K562 (cell line): ENCODE measurements at regions not wholly inside any gene's neighbourhood (a gene's known extent, or its start where the extent isn't known, plus 50 kb on each side); places are given as distances from the start of the nearest gene placed in this dataset.
"Not testable (repeated sequence)": the region's sequence is repeated elsewhere in the genome, so short reads cannot be mapped to it uniquely, and the experiment has no call there.

Source experiments
- ATAC-seq: fragments of 200-7000 bp; cut with Tn5 transposase; 3 replicates; pipeline ENCODE4 v1.9.1; 2020; ENCODE audit warnings: moderate library complexity
- BruUV-seq: library from RNA; stranded (reverse); fragments of 400-500 nt; replicated peaks from 2 replicates; lab custom pipeline; 2021; lab: Mats Ljungman, UMichigan
- CTCF ChIA-PET: fragments of 300-600 bp; formaldehyde crosslinking; extraction: SDS; loops from one replicate; lab custom pipeline; 2021; ENCODE audit warnings: low intra/inter-chr PET ratio; lab: Yijun Ruan, JAX
- POLR2A ChIA-PET: fragments of 300-600, 350-650 bp; sonication (Branson Sonifier 250); formaldehyde crosslinking; extraction: SDS; loops from one replicate; lab custom pipeline; 2021; ENCODE audit warnings: antibody characterized with exemption, inconsistent platforms; lab: Yijun Ruan, JAX
- DNase-seq, 4 experiments: peaks; one replicate each; pipeline versions ENCODE4 v3.0.0 to v3.0.0-alpha.2; 2011 to 2018; ENCODE audit warnings: low spot score in 3 of 4, mixed read lengths in 3 of 4; ENCODE audit errors: extremely low read depth in 1 of 4
- FAIRE-seq: peaks from 2 replicates; lab custom pipeline; 2011; peaks lifted over from hg19 to GRCh38; lab: Jason Lieb, UNC
- H2AFZ ChIP-seq: 2 replicates; pipeline ENCODE4 v1.6.0; 2011; ENCODE audit warnings: low read depth, low read length, control low read depth, inconsistent platforms
- H3K27ac ChIP-seq: fragments of 200-600 bp; 3 replicates; pipeline ENCODE4 v1.8.0; 2011; ENCODE audit warnings: low read depth, mild to moderate bottlenecking, control low read depth, inconsistent platforms, low read length, moderate library complexity, mixed read lengths; ENCODE audit errors: extremely low read depth
- H3K27me3 ChIP-seq, 2 experiments: fragments of 300-600 bp in 1 of 2; 2 replicates in 1 of 2; 3 replicates in 1 of 2; pipeline versions ENCODE4 v1.6.0 to v1.8.0; 2011; ENCODE audit warnings: inconsistent platforms in 2 of 2, low read length in 2 of 2, mild to moderate bottlenecking in 1 of 2, mixed read lengths in 1 of 2, moderate library complexity in 1 of 2; ENCODE audit not compliant: control insufficient read depth in 2 of 2, insufficient read depth in 2 of 2
- H3K36me3 ChIP-seq: fragments of 300-600 bp; 3 replicates; pipeline ENCODE4 v1.8.0; 2011; ENCODE audit warnings: mild to moderate bottlenecking, low read length, inconsistent platforms; ENCODE audit not compliant: control insufficient read depth, insufficient read depth
- H3K4me1 ChIP-seq, 2 experiments: fragments of 200-600 bp in 1 of 2; replicated peaks in 1 of 2; 2 replicates in 1 of 2; 3 replicates in 1 of 2; pipeline versions ENCODE4 v1.5.1 to v1.8.0; 2011; ENCODE audit warnings: inconsistent platforms in 2 of 2, low read length in 2 of 2, mild to moderate bottlenecking in 1 of 2, mixed read lengths in 1 of 2, moderate library complexity in 1 of 2; ENCODE audit not compliant: control insufficient read depth in 2 of 2, insufficient read depth in 2 of 2
- H3K4me2 ChIP-seq: 2 replicates; pipeline ENCODE4 v1.6.1; 2011; ENCODE audit warnings: low read length, control low read depth, inconsistent platforms, mixed read lengths; ENCODE audit not compliant: insufficient read depth
- H3K4me3 ChIP-seq: fragments of 200-600 bp; sonication (generic), shearing (Covaris generic); 2 replicates; pipeline ENCODE4 v1.5.1; 2016; ENCODE audit warnings: control low read depth, inconsistent platforms
- H3K79me2 ChIP-seq: fragments of 200-600 bp; 3 replicates; pipeline ENCODE4 v1.8.0; 2011; ENCODE audit warnings: low read length, inconsistent platforms; ENCODE audit not compliant: control insufficient read depth, insufficient read depth
- H3K9ac ChIP-seq, 2 experiments: 2 replicates each; pipeline versions ENCODE4 v1.6.0 to v1.6.1; 2011; ENCODE audit warnings: low read depth in 2 of 2, low read length in 2 of 2, control low read depth in 1 of 2, inconsistent platforms in 1 of 2, mild to moderate bottlenecking in 1 of 2, mixed read lengths in 1 of 2; ENCODE audit not compliant: insufficient read depth in 1 of 2
- H3K9me1 ChIP-seq: one replicate; pipeline ENCODE4 v1.6.0; 2011; ENCODE audit warnings: inconsistent platforms, mild to moderate bottlenecking, low read length, moderate library complexity; ENCODE audit not compliant: control insufficient read depth, insufficient read depth
- H3K9me3 ChIP-seq: replicated peaks from 2 replicates; pipeline ENCODE4 v1.5.1; 2011; ENCODE audit warnings: low read depth, low read length, inconsistent platforms; ENCODE audit not compliant: control insufficient read depth, insufficient read depth
- H4K20me1 ChIP-seq: replicated peaks from 2 replicates; pipeline ENCODE4 v1.6.1; 2011; ENCODE audit warnings: low read length, inconsistent platforms, mixed read lengths; ENCODE audit not compliant: control insufficient read depth, insufficient read depth
- HMGN3 ChIP-seq: IDR thresholded peaks from 2 replicates; pipeline ENCODE4 v1.6.1; 2011; ENCODE audit warnings: borderline replicate concordance, low read depth, mild to moderate bottlenecking, mixed read lengths, low read length; ENCODE audit not compliant: insufficient read length; ENCODE audit errors: extremely low read depth
- POLR2B ChIP-seq: fragments of 450-650 bp; IDR thresholded peaks from 2 replicates; pipeline ENCODE4 v1.6.1; 2018; ENCODE audit warnings: low read depth; ENCODE audit not compliant: partially characterized antibody
- RAD21 ChIP-seq, 2 experiments: fragments of 250-450 bp in 1 of 2; fragments of 450-650 bp in 1 of 2; sonication (Bioruptor Pico) in 1 of 2; formaldehyde crosslinking in 1 of 2; IDR thresholded peaks in 1 of 2; conservative IDR thresholded peaks in 1 of 2; 2 replicates each; pipeline versions ENCODE4 v1.4.0 to v1.8.0; 2020 to 2022; ENCODE audit warnings: mild to moderate bottlenecking in 2 of 2, moderate library complexity in 1 of 2
- SMC3 ChIP-seq: conservative IDR thresholded peaks from 2 replicates; pipeline ENCODE4 v1.6.1; 2011; ENCODE audit warnings: low read depth, low read length, improper control_type of control experiment; ENCODE audit not compliant: insufficient read depth
- ZNF175 ChIP-seq: fragments of 200-800 bp; sonication (Bioruptor generic); IDR thresholded peaks from 2 replicates; pipeline ENCODE4 v1.6.1; 2016; ENCODE audit warnings: low read depth, mild to moderate bottlenecking, missing genetic modification characterization, missing compliant biosample characterization
- WGBS: fragments of 100-300 bp; shearing (Covaris generic); methylation state at CpG from one replicate; pipeline ENCODE4 v1.1.6; 2016; ENCODE audit warnings: low coverage, mixed read lengths; ENCODE audit not compliant: insufficient coverage; ENCODE audit errors: missing lambda C conversion rate; 5-methylcytosine and 5-hydroxymethylcytosine counted together
- in situ Hi-C: fragments of 300-500 bp; cut with MboI; formaldehyde crosslinking; loops from 4 replicates; pipeline ENCODE4 v1.15.0; 2018; ENCODE audit warnings: inconsistent platforms, mixed read lengths
- intact Hi-C: fragments of 100-400 bp; cut with micrococcal nuclease; formaldehyde crosslinking; loops from 2 replicates; pipeline ENCODE4 v1.14.2; 2022
- TF ChIP-seq, protein P1 (sequence below): sonication (generic); formaldehyde crosslinking; IDR thresholded peaks from 2 replicates; pipeline ENCODE4 v1.8.1; 2023; ENCODE audit warnings: mild to moderate bottlenecking, missing genetic modification reagents
- TF ChIP-seq, protein P2 (sequence below): IDR thresholded peaks from 2 replicates; pipeline ENCODE4 v1.6.1; 2012; ENCODE audit warnings: low read depth, low read length, improper control_type of control experiment, borderline replicate concordance

GRCh38 chr7:24396387-24396786, 112.4 kb downstream of the NPY start:
- H2AFZ ChIP-seq, FAIRE-seq, H3K9ac ChIP-seq, in situ Hi-C loops, H3K27ac ChIP-seq, ATAC-seq, H3K4me2 ChIP-seq, H3K4me3 ChIP-seq, intact Hi-C loops, H3K79me2 ChIP-seq, BruUV-seq, H4K20me1 ChIP-seq, H3K4me1 ChIP-seq, POLR2A ChIA-PET, DNase-seq, H3K9me1 ChIP-seq, H3K36me3 ChIP-seq, H3K9me3 ChIP-seq, CTCF ChIA-PET, H3K27me3 ChIP-seq: not testable (repeated sequence)
- WGBS, result 7% methylated on average over 5 of the region's 13 CpGs

GRCh38 chr7:24401628-24402593, 117.9 kb downstream of the NPY start:
- 6% methylated on average over 12 of the region's 15 CpGs for WGBS
- peaks cover 0 to 2% of the 10 kb centered on the region in 2 experiments; a peak in 2 of 5 replicates for H3K27me3 ChIP-seq
- no peak overlapping the region for H3K27ac ChIP-seq
- no peaks in the 10 kb centered on the region for H4K20me1 ChIP-seq
- no peak overlapping the region for H3K4me3 ChIP-seq
- H3K4me2 ChIP-seq, result no peak overlapping the region
- no peaks in the 10 kb centered on the region for H3K36me3 ChIP-seq
- H2AFZ ChIP-seq, result no peak overlapping the region
- FAIRE-seq (no peak), ATAC-seq (peak; percentile 63; the same call in 1 of the 3 replicates), DNase-seq (peak; percentile 8 to 15 (median 12))
- no TSS peak for BruUV-seq
- intact Hi-C loops, result loop anchor here (5.0 kb wide), 1 partner anchor 185 kb away; no protein-coding TSS in a partner anchor
- ChIA-PET CTCF (interaction anchor here (0.6 to 1.1 kb wide), 2 partner anchors 264 to 696 kb away, joined by 3 to 4 read pairs; no protein-coding TSS in a partner anchor), POLR2A (no interaction called here)
- H3K9me3 ChIP-seq, result no peaks in the 10 kb centered on the region
- no peaks in the 10 kb centered on the region for H3K9me1 ChIP-seq
- H3K79me2 ChIP-seq, result no peaks in the 10 kb centered on the region
- H3K9ac ChIP-seq, result no peak overlapping the region
- H3K4me1 ChIP-seq, result no peaks in the 10 kb centered on the region
- in situ Hi-C loops, result no loop called here
- TF ChIP-seq, protein P1, sequence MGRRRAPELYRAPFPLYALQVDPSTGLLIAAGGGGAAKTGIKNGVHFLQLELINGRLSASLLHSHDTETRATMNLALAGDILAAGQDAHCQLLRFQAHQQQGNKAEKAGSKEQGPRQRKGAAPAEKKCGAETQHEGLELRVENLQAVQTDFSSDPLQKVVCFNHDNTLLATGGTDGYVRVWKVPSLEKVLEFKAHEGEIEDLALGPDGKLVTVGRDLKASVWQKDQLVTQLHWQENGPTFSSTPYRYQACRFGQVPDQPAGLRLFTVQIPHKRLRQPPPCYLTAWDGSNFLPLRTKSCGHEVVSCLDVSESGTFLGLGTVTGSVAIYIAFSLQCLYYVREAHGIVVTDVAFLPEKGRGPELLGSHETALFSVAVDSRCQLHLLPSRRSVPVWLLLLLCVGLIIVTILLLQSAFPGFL (CRISPR knock-in tag), result no peak
- no peak for TF ChIP-seq HMGN3
- TF ChIP-seq, protein P2, sequence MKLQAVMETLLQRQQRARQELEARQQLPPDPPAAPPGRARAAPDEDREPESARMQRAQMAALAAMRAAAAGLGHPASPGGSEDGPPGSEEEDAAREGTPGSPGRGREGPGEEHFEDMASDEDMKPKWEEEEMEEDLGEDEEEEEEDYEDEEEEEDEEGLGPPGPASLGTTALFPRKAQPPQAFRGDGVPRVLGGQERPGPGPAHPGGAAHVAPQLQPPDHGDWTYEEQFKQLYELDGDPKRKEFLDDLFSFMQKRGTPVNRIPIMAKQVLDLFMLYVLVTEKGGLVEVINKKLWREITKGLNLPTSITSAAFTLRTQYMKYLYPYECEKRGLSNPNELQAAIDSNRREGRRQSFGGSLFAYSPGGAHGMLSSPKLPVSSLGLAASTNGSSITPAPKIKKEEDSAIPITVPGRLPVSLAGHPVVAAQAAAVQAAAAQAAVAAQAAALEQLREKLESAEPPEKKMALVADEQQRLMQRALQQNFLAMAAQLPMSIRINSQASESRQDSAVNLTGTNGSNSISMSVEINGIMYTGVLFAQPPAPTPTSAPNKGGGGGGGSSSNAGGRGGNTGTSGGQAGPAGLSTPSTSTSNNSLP, result 0 out of 2 replicates have a peak, but pooled peaks have one; percentile 14
- TF ChIP-seq ZNF175 (CRISPR knock-in tag), result no peak
- TF ChIP-seq RAD21 (CRISPR knock-in tag; conservative IDR thresholded peaks at IDR 0.05 in 1 of 2, IDR thresholded peaks at IDR 0.05 in 1 of 2), result peak in 1 of 2 experiments; percentile 52; a peak in 3 of 4 replicates
- no peak for TF ChIP-seq SMC3
- TF ChIP-seq POLR2B, result no peak
